ENCODE measurements at regions not wholly inside any gene's neighbourhood (a gene's known extent, or its start where the extent isn't known, plus 50 kb on each side); places are given as distances from the start of the nearest gene placed in this dataset.

DNA sequence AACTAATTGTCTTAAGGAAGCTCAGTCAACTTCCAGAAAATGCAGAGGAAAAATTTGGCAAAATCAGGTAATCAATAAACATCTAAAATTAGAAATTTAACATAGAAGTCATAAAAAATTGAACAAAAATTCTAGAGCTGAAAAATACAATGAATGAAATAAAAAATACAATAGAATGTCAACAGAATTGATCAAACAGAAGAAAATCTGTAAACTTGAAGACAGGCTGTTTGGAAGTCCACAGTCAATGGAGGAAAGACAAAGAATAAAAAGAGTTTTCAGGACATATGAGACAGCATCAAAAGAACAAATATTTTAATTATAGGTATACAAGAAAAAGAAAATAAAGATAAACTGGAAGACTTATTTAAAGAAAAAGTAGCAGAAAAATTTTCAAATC lies 469.0 kb downstream of the RWDD3 start:
- Mint-ChIP-seq H3K27me3 (ENCODE audit: low read depth in 3 of 3) (no peaks in the 10 kb centered on the region), H3K27ac (no peak overlapping the region), H3K4me3 (no peak overlapping the region), H3K36me3 (no peaks in the 10 kb centered on the region), H3K9me3 (peaks cover 12 to 21% (median 15%) of the 10 kb centered on the region in 7 donors), H3K4me1 (no peaks in the 10 kb centered on the region)
- H3K27me3 ChIP-seq (ENCODE audit: control insufficient read depth in 2 of 2, insufficient read depth in 2 of 2, low read length in 2 of 2): no peaks in the 10 kb centered on the region
- H3K27ac ChIP-seq (ENCODE audit: low read depth in 1 of 2, low read length in 2 of 2): no peak overlapping the region
- no peak for DNase-seq
- no peaks in the 10 kb centered on the region for H3K36me3 ChIP-seq (replicated peaks in 1 of 2; ENCODE audit: control insufficient read depth in 1 of 2, insufficient read depth in 2 of 2, low read length in 2 of 2)
- no peaks in the 10 kb centered on the region for H3K79me2 ChIP-seq (ENCODE audit: insufficient read depth, low read length)
- no peaks in the 10 kb centered on the region for H4K20me1 ChIP-seq (ENCODE audit: insufficient read depth, low read length)
- H3K4me3 ChIP-seq (replicated peaks in 1 of 3; ENCODE audit: low read depth in 2 of 3, low read length in 3 of 3): no peak overlapping the region
- H3K4me2 ChIP-seq (replicated peaks; ENCODE audit: extremely low read depth, low read length, poor library complexity, severe bottlenecking): no peak overlapping the region
- intact Hi-C loops (cut with micrococcal nuclease): no loop called here
- no peaks in the 10 kb centered on the region for H3K4me1 ChIP-seq (ENCODE audit: control insufficient read depth in 1 of 2, insufficient read depth in 2 of 2, low read length in 2 of 2)
- peaks cover 23 to 43% of the 10 kb centered on the region in 2 donors for H3K9me3 ChIP-seq (replicated peaks in 1 of 2; ENCODE audit: control insufficient read depth in 1 of 2, insufficient read depth in 1 of 2, low read length in 2 of 2)
- H3K9ac ChIP-seq (ENCODE audit: insufficient read depth, low read length, poor library complexity, severe bottlenecking): no peak overlapping the region
- H2AFZ ChIP-seq (ENCODE audit: insufficient read depth, low read depth, low read length, poor library complexity, severe bottlenecking): no peak overlapping the region
- TF ChIP-seq, protein P1, sequence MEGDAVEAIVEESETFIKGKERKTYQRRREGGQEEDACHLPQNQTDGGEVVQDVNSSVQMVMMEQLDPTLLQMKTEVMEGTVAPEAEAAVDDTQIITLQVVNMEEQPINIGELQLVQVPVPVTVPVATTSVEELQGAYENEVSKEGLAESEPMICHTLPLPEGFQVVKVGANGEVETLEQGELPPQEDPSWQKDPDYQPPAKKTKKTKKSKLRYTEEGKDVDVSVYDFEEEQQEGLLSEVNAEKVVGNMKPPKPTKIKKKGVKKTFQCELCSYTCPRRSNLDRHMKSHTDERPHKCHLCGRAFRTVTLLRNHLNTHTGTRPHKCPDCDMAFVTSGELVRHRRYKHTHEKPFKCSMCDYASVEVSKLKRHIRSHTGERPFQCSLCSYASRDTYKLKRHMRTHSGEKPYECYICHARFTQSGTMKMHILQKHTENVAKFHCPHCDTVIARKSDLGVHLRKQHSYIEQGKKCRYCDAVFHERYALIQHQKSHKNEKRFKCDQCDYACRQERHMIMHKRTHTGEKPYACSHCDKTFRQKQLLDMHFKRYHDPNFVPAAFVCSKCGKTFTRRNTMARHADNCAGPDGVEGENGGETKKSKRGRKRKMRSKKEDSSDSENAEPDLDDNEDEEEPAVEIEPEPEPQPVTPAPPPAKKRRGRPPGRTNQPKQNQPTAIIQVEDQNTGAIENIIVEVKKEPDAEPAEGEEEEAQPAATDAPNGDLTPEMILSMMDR (IDR thresholded peaks at IDR 0.05): no peak

DNA sequence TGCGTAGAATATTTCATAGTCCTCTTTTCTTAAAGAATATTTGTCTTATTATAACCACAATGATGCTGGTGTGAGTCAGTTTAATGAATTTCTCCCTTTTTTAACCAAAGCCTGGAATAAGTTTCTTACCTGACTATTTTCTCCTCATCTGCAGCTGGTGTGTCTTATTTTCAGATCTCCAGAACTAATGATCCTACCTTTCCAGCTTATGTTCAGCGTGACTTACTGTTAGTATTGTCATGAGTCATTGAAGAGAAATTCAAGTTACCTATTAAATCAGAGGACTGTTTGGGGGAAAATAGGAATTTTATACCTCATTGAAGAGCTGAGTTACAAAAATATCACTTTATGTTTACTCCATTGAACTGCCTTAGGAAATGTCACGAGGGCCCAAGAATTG lies 482.1 kb downstream of the RWDD3 start:
- no peak overlapping the region for H3K4me3 Mint-ChIP-seq
- TF ChIP-seq, protein P1 (IDR thresholded peaks at IDR 0.05): no peak

More for the DNA sequence above, 482.1 kb downstream of the RWDD3 start:
- Histone ChIP-seq H2AFZ (ENCODE audit: insufficient read depth, low read depth, low read length, poor library complexity, severe bottlenecking) (no peak overlapping the region), H3K4me2 (replicated peaks; ENCODE audit: extremely low read depth, low read length, poor library complexity, severe bottlenecking) (no peak overlapping the region), H3K9me3 (replicated peaks in 1 of 2; ENCODE audit: control insufficient read depth in 1 of 2, insufficient read depth in 1 of 2, low read length in 2 of 2) (peaks cover 3 to 13% of the 10 kb centered on the region in 2 donors), H4K20me1 (ENCODE audit: insufficient read depth, low read length) (no peaks in the 10 kb centered on the region), H3K27me3 (ENCODE audit: control insufficient read depth in 2 of 2, insufficient read depth in 2 of 2, low read length in 2 of 2) (no peaks in the 10 kb centered on the region), H3K27ac (ENCODE audit: low read depth in 1 of 2, low read length in 2 of 2) (no peak overlapping the region), H3K36me3 (replicated peaks in 1 of 2; ENCODE audit: control insufficient read depth in 1 of 2, insufficient read depth in 2 of 2, low read length in 2 of 2) (no peaks in the 10 kb centered on the region), H3K9ac (ENCODE audit: insufficient read depth, low read length, poor library complexity, severe bottlenecking) (no peak overlapping the region), H3K79me2 (ENCODE audit: insufficient read depth, low read length) (no peaks in the 10 kb centered on the region), H3K4me1 (ENCODE audit: control insufficient read depth in 1 of 2, insufficient read depth in 2 of 2, low read length in 2 of 2) (no peaks in the 10 kb centered on the region), H3K4me3 (replicated peaks in 1 of 3; ENCODE audit: low read depth in 2 of 3, low read length in 3 of 3) (no peak overlapping the region)
- intact Hi-C loops (cut with micrococcal nuclease): no loop called here
- Mint-ChIP-seq H3K4me1 (no peaks in the 10 kb centered on the region), H3K27ac (no peak overlapping the region), H3K27me3 (ENCODE audit: low read depth in 3 of 3) (no peaks in the 10 kb centered on the region), H3K9me3 (peaks cover 0 to 9% (median 5%) of the 10 kb centered on the region in 7 donors), H3K36me3 (no peaks in the 10 kb centered on the region)
- DNase-seq: no peak
- 83% methylated on average over 1 of the region's 3 CpGs for WGBS (ENCODE audit: insufficient coverage)

All from CD14-positive monocyte (primary cell).